GM19438 (cell line): ENCODE measurements at regions not wholly inside any gene's neighbourhood (a gene's known extent, or its start where the extent isn't known, plus 50 kb on each side); places are given as distances from the start of the nearest gene placed in this dataset.

Experiments
- ATAC-seq: cut with Tn5 transposase; IDR thresholded peaks from one replicate; pipeline ENCODE4 v1.9.1; 2021; ENCODE audit warnings: low read depth; ENCODE audit not compliant: unreplicated experiment

- no peak for ATAC-seq
Observed at GRCh38 chr12:58131986-58132755, 190.8 kb downstream of the ATP23 start.

GRCh38 chr12:58138424-58138823 lies 197.1 kb downstream of the ATP23 start:
- no peak for ATAC-seq

- no peak for ATAC-seq
Observed at GRCh38 chr12:58139894-58140293, 198.5 kb downstream of the ATP23 start.

- ATAC-seq, result no peak
Observed at GRCh38 chr12:58140395-58140794, 199.0 kb downstream of the ATP23 start.

GRCh38 chr12:58142991-58143390 lies 201.6 kb downstream of the ATP23 start:
- ATAC-seq, result no peak

GRCh38 chr12:58143498-58143995 lies 202.2 kb downstream of the ATP23 start:
- ATAC-seq, result no peak

GRCh38 chr12:58148405-58148804 lies 207.0 kb downstream of the ATP23 start:
- no peak for ATAC-seq

- ATAC-seq, result no peak
Observed at GRCh38 chr12:58148976-58149375, 207.6 kb downstream of the ATP23 start.

GRCh38 chr12:58154359-58154758 lies 213.0 kb downstream of the ATP23 start:
- no peak for ATAC-seq

GRCh38 chr12:58156697-58157096 lies 215.3 kb downstream of the ATP23 start:
- no peak for ATAC-seq

- ATAC-seq, result no peak
Observed at GRCh38 chr12:58159941-58160340, 218.6 kb downstream of the ATP23 start.

- ATAC-seq, result no peak
Observed at GRCh38 chr12:58161773-58162172, 220.4 kb downstream of the ATP23 start.

GRCh38 chr12:58163021-58163420 lies 221.7 kb downstream of the ATP23 start:
- no peak for ATAC-seq

- no peak for ATAC-seq
Observed at GRCh38 chr12:58166643-58167042, 225.3 kb downstream of the ATP23 start.

GRCh38 chr12:58167622-58168021 lies 226.3 kb downstream of the ATP23 start:
- ATAC-seq, result no peak

- no peak for ATAC-seq
Observed at GRCh38 chr12:58169826-58170225, 228.5 kb downstream of the ATP23 start.

GRCh38 chr12:58171914-58172313 lies 230.5 kb downstream of the ATP23 start:
- ATAC-seq, result no peak

GRCh38 chr12:58172433-58173073 lies 231.2 kb downstream of the ATP23 start:
- ATAC-seq, result no peak

- ATAC-seq, result no peak
Observed at GRCh38 chr12:58174316-58174715, 232.9 kb downstream of the ATP23 start.

- ATAC-seq, result no peak
Observed at GRCh38 chr12:58176296-58176869, 235.0 kb downstream of the ATP23 start.

GRCh38 chr12:58177366-58177765 lies 236.0 kb downstream of the ATP23 start:
- ATAC-seq, result no peak

- ATAC-seq, result no peak
Observed at GRCh38 chr12:58184212-58184611, 242.8 kb downstream of the ATP23 start.
